MM.1S (cell line): ENCODE measurements at regions not wholly inside any gene's neighbourhood (a gene's known extent, or its start where the extent isn't known, plus 50 kb on each side); places are given as distances from the start of the nearest gene placed in this dataset.

Source experiments
- DNase-seq: peaks from one replicate; pipeline ENCODE4 v3.0.0-alpha.2; 2015
- H2AFZ ChIP-seq: fragments of 300-600 bp; sonication (generic); 2 replicates; pipeline ENCODE4 v1.6.0; 2016; ENCODE audit warnings: antibody characterized with exemption, low read length
- H3F3A ChIP-seq: fragments of 300-600 bp; sonication (generic); 2 replicates; pipeline ENCODE4 v1.6.1; 2016; ENCODE audit warnings: mild to moderate bottlenecking, antibody characterized with exemption, low read length, moderate library complexity, mixed read lengths; ENCODE audit not compliant: insufficient read depth
- H3K27ac ChIP-seq: fragments of 300-600 bp; sonication (generic); 2 replicates; pipeline ENCODE4 v1.5.1; 2016; ENCODE audit warnings: mild to moderate bottlenecking, low read length
- H3K27me3 ChIP-seq: fragments of 300-600 bp; sonication (generic); replicated peaks from 2 replicates; pipeline ENCODE4 v1.6.0; 2016; ENCODE audit warnings: low read length; ENCODE audit not compliant: insufficient read depth
- H3K36me3 ChIP-seq: fragments of 300-600 bp; sonication (generic); replicated peaks from 2 replicates; pipeline ENCODE4 v1.6.1; 2016; ENCODE audit warnings: mild to moderate bottlenecking, low read length, mixed read lengths; ENCODE audit not compliant: insufficient read depth
- H3K4me1 ChIP-seq: fragments of 300-600 bp; sonication (generic); 2 replicates; pipeline ENCODE4 v1.6.1; 2016; ENCODE audit warnings: low read length, mixed read lengths
- H3K4me2 ChIP-seq: fragments of 300-600 bp; sonication (generic); 2 replicates; pipeline ENCODE4 v1.6.0; 2016; ENCODE audit warnings: low read depth, low read length
- H3K4me3 ChIP-seq: fragments of 300-600 bp; sonication (generic); 2 replicates; pipeline ENCODE4 v1.5.1; 2016; ENCODE audit warnings: low read length, mixed read lengths
- H3K79me2 ChIP-seq: fragments of 300-600 bp; sonication (generic); 2 replicates; pipeline ENCODE4 v1.6.1; 2016; ENCODE audit warnings: mixed run types, low read length, mixed read lengths
- H3K9ac ChIP-seq: fragments of 300-600 bp; sonication (generic); 2 replicates; pipeline ENCODE4 v1.6.1; 2016; ENCODE audit warnings: low read length, mixed read lengths
- H3K9me2 ChIP-seq: fragments of 300-600 bp; sonication (generic); replicated peaks from 2 replicates; pipeline ENCODE4 v1.6.1; 2016; ENCODE audit warnings: mild to moderate bottlenecking, low read length, mixed read lengths; ENCODE audit not compliant: insufficient read depth
- H3K9me3 ChIP-seq: fragments of 300-600 bp; sonication (generic); replicated peaks from 2 replicates; pipeline ENCODE4 v1.6.1; 2016; ENCODE audit warnings: mild to moderate bottlenecking, low read length, mixed read lengths; ENCODE audit not compliant: insufficient read depth
- H4K20me1 ChIP-seq: fragments of 300-600 bp; sonication (generic); 2 replicates; pipeline ENCODE4 v1.6.1; 2016; ENCODE audit warnings: mild to moderate bottlenecking, low read length, moderate library complexity, mixed read lengths; ENCODE audit not compliant: insufficient read depth
- EZH2 ChIP-seq: fragments of 300-600 bp; sonication (generic); optimal IDR thresholded peaks from 2 replicates; pipeline ENCODE3; 2017; ENCODE audit warnings: low read depth, mild to moderate bottlenecking, antibody characterized with exemption, low read length, mixed read lengths
- EZH2phosphoT487 ChIP-seq: fragments of 300-600 bp; sonication (generic); IDR thresholded peaks from 2 replicates; pipeline ENCODE4 v1.6.1; 2018; ENCODE audit warnings: antibody characterized with exemption, low read length
- TF ChIP-seq, protein P1 (sequence below): fragments of 300-600 bp; sonication (generic); IDR thresholded peaks from 2 replicates; pipeline ENCODE4 v1.5.1; 2016; ENCODE audit warnings: antibody characterized with exemption, low read length, mixed read lengths

DNA sequence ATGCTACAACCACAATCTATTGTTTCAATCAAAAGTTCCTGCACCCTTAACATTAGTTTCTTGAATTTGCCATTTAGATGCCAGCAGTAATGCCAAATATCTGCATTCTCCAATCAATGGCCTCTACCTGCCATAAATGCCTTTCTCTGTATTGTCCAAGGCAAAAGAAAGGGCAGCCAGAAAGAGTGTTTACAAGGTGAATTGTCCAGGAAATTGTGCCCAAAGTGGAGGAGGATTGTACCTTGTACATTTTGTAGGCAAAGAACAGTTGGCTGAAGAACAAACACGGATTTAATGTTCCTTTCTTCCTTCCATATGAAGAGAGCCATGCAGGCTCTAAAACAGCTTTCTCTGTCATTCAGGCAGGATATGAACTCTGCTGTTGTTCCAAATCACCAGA is 181.5 kb downstream of the GUCY2F start:
- H3K4me1 ChIP-seq: no peaks in the 10 kb centered on the region
- no peaks in the 10 kb centered on the region for H4K20me1 ChIP-seq
- H3K4me3 ChIP-seq: no peak overlapping the region
- H3K9me2 ChIP-seq: no peaks in the 10 kb centered on the region
- DNase-seq: no peak
- TF ChIP-seq, protein P1, sequence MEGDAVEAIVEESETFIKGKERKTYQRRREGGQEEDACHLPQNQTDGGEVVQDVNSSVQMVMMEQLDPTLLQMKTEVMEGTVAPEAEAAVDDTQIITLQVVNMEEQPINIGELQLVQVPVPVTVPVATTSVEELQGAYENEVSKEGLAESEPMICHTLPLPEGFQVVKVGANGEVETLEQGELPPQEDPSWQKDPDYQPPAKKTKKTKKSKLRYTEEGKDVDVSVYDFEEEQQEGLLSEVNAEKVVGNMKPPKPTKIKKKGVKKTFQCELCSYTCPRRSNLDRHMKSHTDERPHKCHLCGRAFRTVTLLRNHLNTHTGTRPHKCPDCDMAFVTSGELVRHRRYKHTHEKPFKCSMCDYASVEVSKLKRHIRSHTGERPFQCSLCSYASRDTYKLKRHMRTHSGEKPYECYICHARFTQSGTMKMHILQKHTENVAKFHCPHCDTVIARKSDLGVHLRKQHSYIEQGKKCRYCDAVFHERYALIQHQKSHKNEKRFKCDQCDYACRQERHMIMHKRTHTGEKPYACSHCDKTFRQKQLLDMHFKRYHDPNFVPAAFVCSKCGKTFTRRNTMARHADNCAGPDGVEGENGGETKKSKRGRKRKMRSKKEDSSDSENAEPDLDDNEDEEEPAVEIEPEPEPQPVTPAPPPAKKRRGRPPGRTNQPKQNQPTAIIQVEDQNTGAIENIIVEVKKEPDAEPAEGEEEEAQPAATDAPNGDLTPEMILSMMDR: no peak
- no peak for TF ChIP-seq EZH2
- no peak for TF ChIP-seq EZH2phosphoT487
- H3F3A ChIP-seq: no peaks in the 10 kb centered on the region
- H3K4me2 ChIP-seq: no peak overlapping the region
- H3K27me3 ChIP-seq: no peaks in the 10 kb centered on the region
- no peak overlapping the region for H3K27ac ChIP-seq
- no peaks in the 10 kb centered on the region for H3K36me3 ChIP-seq
- H3K79me2 ChIP-seq: no peaks in the 10 kb centered on the region
- H3K9ac ChIP-seq: no peak overlapping the region
- no peaks in the 10 kb centered on the region for H3K9me3 ChIP-seq
- no peak overlapping the region for H2AFZ ChIP-seq

DNA sequence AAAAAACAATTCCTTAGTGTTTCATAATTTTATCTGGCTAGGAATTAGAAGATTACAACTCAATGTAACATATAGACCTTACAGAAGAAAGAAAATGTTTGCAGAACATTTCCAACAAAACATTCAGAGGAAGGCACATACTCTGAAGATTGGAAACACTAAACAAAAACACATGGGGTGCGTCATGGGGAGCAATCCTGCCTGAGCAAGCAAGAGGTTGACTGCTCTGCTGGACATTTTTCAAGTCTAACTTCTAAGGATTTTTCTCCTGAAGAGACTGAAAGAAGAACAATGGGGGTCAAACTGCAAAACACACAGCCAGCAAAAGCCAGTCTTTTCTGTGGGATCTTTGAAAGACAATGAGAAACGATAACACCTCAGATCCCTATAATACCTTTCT is 182.8 kb downstream of the GUCY2F start:
- no peaks in the 10 kb centered on the region for H3F3A ChIP-seq
- no peak overlapping the region for H3K4me2 ChIP-seq
- H3K36me3 ChIP-seq: no peaks in the 10 kb centered on the region
- no peak for DNase-seq
- no peaks in the 10 kb centered on the region for H3K4me1 ChIP-seq
- no peaks in the 10 kb centered on the region for H3K79me2 ChIP-seq
- H4K20me1 ChIP-seq: no peaks in the 10 kb centered on the region
- TF ChIP-seq, protein P1: no peak
- TF ChIP-seq EZH2phosphoT487 (no peak), EZH2 (no peak)
- H3K9ac ChIP-seq: no peak overlapping the region
- H3K27me3 ChIP-seq: no peaks in the 10 kb centered on the region
- no peak overlapping the region for H3K4me3 ChIP-seq
- H3K27ac ChIP-seq: no peak overlapping the region
- H3K9me2 ChIP-seq: no peaks in the 10 kb centered on the region
- H2AFZ ChIP-seq: no peak overlapping the region
- H3K9me3 ChIP-seq: no peaks in the 10 kb centered on the region

DNA sequence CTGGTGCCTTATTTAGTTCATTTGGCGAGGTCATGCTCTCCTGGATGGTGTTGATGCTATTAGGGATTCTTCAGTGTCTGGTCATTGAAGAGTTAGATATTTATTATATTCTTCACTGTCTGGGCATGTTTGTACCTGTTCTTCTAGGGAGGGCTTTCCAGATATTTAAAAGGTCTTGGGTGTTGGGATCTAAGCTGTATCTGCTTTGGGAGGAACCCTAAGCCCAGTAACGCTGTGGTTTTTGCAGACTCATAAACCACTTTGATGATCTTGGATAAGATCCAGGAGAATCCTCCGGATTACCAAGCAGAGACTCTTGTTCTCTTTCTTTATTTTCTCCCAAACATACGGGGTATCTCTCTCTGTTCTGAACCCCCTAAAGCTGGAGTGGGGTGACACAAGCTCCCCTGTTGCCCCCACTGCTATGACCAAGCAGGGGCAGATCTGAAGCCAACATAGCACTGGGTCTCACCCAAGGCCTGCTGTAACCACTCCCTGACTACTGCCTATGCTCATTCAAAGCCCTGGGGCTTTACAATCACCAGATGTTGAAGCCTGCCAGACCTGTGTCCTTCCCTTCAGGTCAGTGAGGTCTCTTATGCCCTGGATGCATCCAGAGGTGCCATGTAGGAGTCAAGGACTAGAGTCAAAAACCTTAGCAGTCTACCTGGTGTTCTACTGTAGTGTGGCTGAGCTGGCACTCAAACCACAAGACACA is 187.6 kb downstream of the GUCY2F start:
- Histone ChIP-seq H3K79me2 (no peaks in the 10 kb centered on the region), H3K4me1 (no peaks in the 10 kb centered on the region), H3K27ac (no peak overlapping the region), H3K9ac (no peak overlapping the region), H2AFZ (no peak overlapping the region), H3K36me3 (no peaks in the 10 kb centered on the region), H3K4me3 (no peak overlapping the region), H3K4me2 (no peak overlapping the region), H4K20me1 (no peaks in the 10 kb centered on the region), H3K9me3 (no peaks in the 10 kb centered on the region), H3K9me2 (no peaks in the 10 kb centered on the region), H3K27me3 (no peaks in the 10 kb centered on the region), H3F3A (no peaks in the 10 kb centered on the region)
- TF ChIP-seq EZH2phosphoT487 (no peak), EZH2 (no peak)
- TF ChIP-seq, protein P1: no peak
- no peak for DNase-seq
